SK-N-SH (cell line): ENCODE measurements at regions not wholly inside any gene's neighbourhood (a gene's known extent, or its start where the extent isn't known, plus 50 kb on each side); places are given as distances from the start of the nearest gene placed in this dataset.

Source experiments
- EP300 ChIP-seq, 2 experiments: IDR thresholded peaks; 2 replicates each; pipeline versions ENCODE4 v1.4.0 to v1.6.1; 2012; ENCODE audit warnings: borderline replicate concordance in 1 of 2, low read depth in 1 of 2, low read length in 1 of 2
- GABPA ChIP-seq: IDR thresholded peaks from 2 replicates; pipeline ENCODE4 v1.4.0; 2012; ENCODE audit warnings: low read depth, mild to moderate bottlenecking
- MAX ChIP-seq: IDR thresholded peaks from 2 replicates; pipeline ENCODE4 v1.4.0; 2012; ENCODE audit warnings: low read depth
- POLR2AphosphoS5 ChIP-seq: IDR thresholded peaks from 2 replicates; pipeline ENCODE4 v1.6.1; 2012; ENCODE audit warnings: low read depth, low read length
- SIN3A ChIP-seq: IDR thresholded peaks from 2 replicates; pipeline ENCODE4 v1.6.1; 2012; ENCODE audit warnings: low read depth, mild to moderate bottlenecking, low read length, moderate library complexity, borderline replicate concordance
- TCF12 ChIP-seq: IDR thresholded peaks from 2 replicates; pipeline ENCODE4 v1.4.0; 2012
- USF2 ChIP-seq: fragments of 150-350 bp; IDR thresholded peaks from 2 replicates; pipeline ENCODE4 v1.6.1; 2017; ENCODE audit warnings: antibody characterized with exemption, low read length, low read depth, borderline replicate concordance
- YY1 ChIP-seq: IDR thresholded peaks from 2 replicates; pipeline ENCODE4 v1.4.0; 2012; ENCODE audit warnings: low read depth, mild to moderate bottlenecking
- TF ChIP-seq, protein P1 (sequence below): fragments of 200-600 bp; sonication (generic); IDR thresholded peaks from 2 replicates; pipeline ENCODE4 v1.6.1; 2017; ENCODE audit warnings: antibody characterized with exemption, mild to moderate bottlenecking, moderate library complexity
- TF ChIP-seq, protein P2 (sequence below): IDR thresholded peaks from 2 replicates; pipeline ENCODE4 v1.6.1; 2012; ENCODE audit warnings: mild to moderate bottlenecking, low read depth, low read length, moderate library complexity

DNA sequence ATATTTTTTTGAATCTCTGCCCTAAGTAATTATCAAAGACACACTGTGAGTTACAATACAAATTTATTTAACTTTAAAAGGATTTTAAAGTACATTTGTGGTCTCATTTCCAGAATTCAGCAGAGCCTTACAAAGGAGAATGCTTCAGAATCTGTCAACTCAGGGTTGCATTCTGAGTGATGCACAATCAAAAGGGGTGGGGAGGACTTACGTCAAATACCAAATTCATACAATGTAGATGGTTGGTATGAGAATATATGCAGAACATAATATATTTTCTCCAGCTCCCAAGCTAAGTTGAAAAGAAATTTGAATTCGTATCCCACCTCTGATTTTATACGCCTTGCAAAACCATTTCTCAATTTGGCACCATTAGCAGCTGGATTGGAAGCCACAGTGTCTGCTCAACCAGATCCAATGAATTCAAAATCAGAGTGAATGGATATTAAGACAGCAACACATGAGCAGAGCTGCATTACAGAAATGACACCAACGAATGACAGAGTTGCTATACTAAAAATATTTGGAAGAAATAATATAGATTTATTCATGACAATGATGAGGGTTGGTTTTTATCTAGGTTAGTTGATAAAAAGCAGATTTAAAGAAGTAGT lies 110.4 kb upstream of the CFAP20DC start:
- TF ChIP-seq, protein P1, sequence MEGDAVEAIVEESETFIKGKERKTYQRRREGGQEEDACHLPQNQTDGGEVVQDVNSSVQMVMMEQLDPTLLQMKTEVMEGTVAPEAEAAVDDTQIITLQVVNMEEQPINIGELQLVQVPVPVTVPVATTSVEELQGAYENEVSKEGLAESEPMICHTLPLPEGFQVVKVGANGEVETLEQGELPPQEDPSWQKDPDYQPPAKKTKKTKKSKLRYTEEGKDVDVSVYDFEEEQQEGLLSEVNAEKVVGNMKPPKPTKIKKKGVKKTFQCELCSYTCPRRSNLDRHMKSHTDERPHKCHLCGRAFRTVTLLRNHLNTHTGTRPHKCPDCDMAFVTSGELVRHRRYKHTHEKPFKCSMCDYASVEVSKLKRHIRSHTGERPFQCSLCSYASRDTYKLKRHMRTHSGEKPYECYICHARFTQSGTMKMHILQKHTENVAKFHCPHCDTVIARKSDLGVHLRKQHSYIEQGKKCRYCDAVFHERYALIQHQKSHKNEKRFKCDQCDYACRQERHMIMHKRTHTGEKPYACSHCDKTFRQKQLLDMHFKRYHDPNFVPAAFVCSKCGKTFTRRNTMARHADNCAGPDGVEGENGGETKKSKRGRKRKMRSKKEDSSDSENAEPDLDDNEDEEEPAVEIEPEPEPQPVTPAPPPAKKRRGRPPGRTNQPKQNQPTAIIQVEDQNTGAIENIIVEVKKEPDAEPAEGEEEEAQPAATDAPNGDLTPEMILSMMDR: no peak
- no peak for TF ChIP-seq USF2
- no peak for TF ChIP-seq EP300 (IDR thresholded peaks at IDR 0.05; ENCODE audit: borderline replicate concordance in 1 of 2, low read depth in 1 of 2, low read length in 1 of 2)
- no peak for TF ChIP-seq POLR2AphosphoS5
- no peak for TF ChIP-seq SIN3A
- no peak for TF ChIP-seq MAX
- TF ChIP-seq, protein P2, sequence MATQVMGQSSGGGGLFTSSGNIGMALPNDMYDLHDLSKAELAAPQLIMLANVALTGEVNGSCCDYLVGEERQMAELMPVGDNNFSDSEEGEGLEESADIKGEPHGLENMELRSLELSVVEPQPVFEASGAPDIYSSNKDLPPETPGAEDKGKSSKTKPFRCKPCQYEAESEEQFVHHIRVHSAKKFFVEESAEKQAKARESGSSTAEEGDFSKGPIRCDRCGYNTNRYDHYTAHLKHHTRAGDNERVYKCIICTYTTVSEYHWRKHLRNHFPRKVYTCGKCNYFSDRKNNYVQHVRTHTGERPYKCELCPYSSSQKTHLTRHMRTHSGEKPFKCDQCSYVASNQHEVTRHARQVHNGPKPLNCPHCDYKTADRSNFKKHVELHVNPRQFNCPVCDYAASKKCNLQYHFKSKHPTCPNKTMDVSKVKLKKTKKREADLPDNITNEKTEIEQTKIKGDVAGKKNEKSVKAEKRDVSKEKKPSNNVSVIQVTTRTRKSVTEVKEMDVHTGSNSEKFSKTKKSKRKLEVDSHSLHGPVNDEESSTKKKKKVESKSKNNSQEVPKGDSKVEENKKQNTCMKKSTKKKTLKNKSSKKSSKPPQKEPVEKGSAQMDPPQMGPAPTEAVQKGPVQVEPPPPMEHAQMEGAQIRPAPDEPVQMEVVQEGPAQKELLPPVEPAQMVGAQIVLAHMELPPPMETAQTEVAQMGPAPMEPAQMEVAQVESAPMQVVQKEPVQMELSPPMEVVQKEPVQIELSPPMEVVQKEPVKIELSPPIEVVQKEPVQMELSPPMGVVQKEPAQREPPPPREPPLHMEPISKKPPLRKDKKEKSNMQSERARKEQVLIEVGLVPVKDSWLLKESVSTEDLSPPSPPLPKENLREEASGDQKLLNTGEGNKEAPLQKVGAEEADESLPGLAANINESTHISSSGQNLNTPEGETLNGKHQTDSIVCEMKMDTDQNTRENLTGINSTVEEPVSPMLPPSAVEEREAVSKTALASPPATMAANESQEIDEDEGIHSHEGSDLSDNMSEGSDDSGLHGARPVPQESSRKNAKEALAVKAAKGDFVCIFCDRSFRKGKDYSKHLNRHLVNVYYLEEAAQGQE: no peak
- no peak for TF ChIP-seq YY1
- no peak for TF ChIP-seq GABPA
- no peak for TF ChIP-seq TCF12
